HFF-Myc (cell line): ENCODE measurements at regions not wholly inside any gene's neighbourhood (a gene's known extent, or its start where the extent isn't known, plus 50 kb on each side); places are given as distances from the start of the nearest gene placed in this dataset.

Experiments
- DNase-seq: peaks from one replicate; pipeline ENCODE4 v3.0.0-alpha.2; 2011; ENCODE audit warnings: low read depth; ENCODE audit errors: extremely low read depth
- H3K4me3 ChIP-seq: replicated peaks from 2 replicates; pipeline ENCODE4 v1.5.1; 2011; ENCODE audit warnings: low read depth, mild to moderate bottlenecking, control low read depth, low read length
- CTCF ChIP-seq: IDR thresholded peaks from 2 replicates; pipeline ENCODE4 v1.5.1; 2012; ENCODE audit warnings: mild to moderate bottlenecking, low read depth, low read length, control low read depth; ENCODE audit errors: missing control alignments

GRCh38 chr9:118439441-118439840 is 735.2 kb downstream of the TLR4 start:
- DNase-seq = no peak
- H3K4me3 ChIP-seq = no peak overlapping the region
- no peak for TF ChIP-seq CTCF

- no peak for TF ChIP-seq CTCF
- no peak for DNase-seq
- H3K4me3 ChIP-seq = no peak overlapping the region
These were observed 740.2 kb downstream of the TLR4 start for GRCh38 chr9:118444403-118444802.

GRCh38 chr9:118446943-118447639 is 742.9 kb downstream of the TLR4 start:
- TF ChIP-seq CTCF = no peak
- H3K4me3 ChIP-seq = no peak overlapping the region
- no peak for DNase-seq

- no peak for TF ChIP-seq CTCF
- H3K4me3 ChIP-seq = no peak overlapping the region
- no peak for DNase-seq
These were observed 745.4 kb downstream of the TLR4 start for GRCh38 chr9:118449554-118449953.

GRCh38 chr9:118455259-118455658 is 751.1 kb downstream of the TLR4 start:
- no peak for TF ChIP-seq CTCF
- no peak for DNase-seq
- no peak overlapping the region for H3K4me3 ChIP-seq

- no peak for DNase-seq
- no peak for TF ChIP-seq CTCF
- H3K4me3 ChIP-seq = no peak overlapping the region
These were observed 751.6 kb downstream of the TLR4 start for GRCh38 chr9:118455788-118456187.

- TF ChIP-seq CTCF = no peak
- no peak for DNase-seq
These were observed 753.2 kb downstream of the TLR4 start for GRCh38 chr9:118457171-118458000.

More at GRCh38 chr9:118457171-118458000, 753.2 kb downstream of the TLR4 start:
- H3K4me3 ChIP-seq = no peak overlapping the region
